ENCODE measurements at regions not wholly inside any gene's neighbourhood (a gene's known extent, or its start where the extent isn't known, plus 50 kb on each side); places are given as distances from the start of the nearest gene placed in this dataset.

- DNase-seq (no peak), ATAC-seq (no peak)
- no peak for TF ChIP-seq CTCF (IDR thresholded peaks at IDR 0.05 in 4 of 5, conservative IDR thresholded peaks at IDR 0.05 in 1 of 5)
- no peak for TF ChIP-seq POLR2A (IDR thresholded peaks at IDR 0.05)
These were observed 155.2 kb upstream of the PIRT start for GRCh38 chr17:10993126-10993525.

GRCh38 chr17:10992106-10992880 is 154.4 kb upstream of the PIRT start:
- in situ Hi-C loops (cut with MboI; ENCODE audit: low sequenced_read_pairs in 4 of 4) = loop anchor here in 2 of 4 donors (10.0 to 25.0 kb wide), 2 partner anchors 57 to 95 kb away; no protein-coding TSS in a partner anchor

More at GRCh38 chr17:10993126-10993525, 155.2 kb upstream of the PIRT start:
- intact Hi-C loops (cut with DNase I; ENCODE audit: low total_unique reads) = no loop called here
- H3K9me3 ChIP-seq = no peaks in the 10 kb centered on the region
- no peaks in the 10 kb centered on the region for H3K27me3 ChIP-seq
- in situ Hi-C loops (cut with MboI; ENCODE audit: low sequenced_read_pairs in 4 of 4) = loop anchor here in 2 of 4 donors (10.0 to 25.0 kb wide), 2 partner anchors 58 to 94 kb away; no protein-coding TSS in a partner anchor
- H3K27ac ChIP-seq = no peak overlapping the region
- H3K36me3 ChIP-seq = no peaks in the 10 kb centered on the region
- no peak overlapping the region for H3K4me3 ChIP-seq
- no peaks in the 10 kb centered on the region for H3K4me1 ChIP-seq

GRCh38 chr17:10987786-10988185 is 149.9 kb upstream of the PIRT start:
- H3K27me3 ChIP-seq = no peaks in the 10 kb centered on the region
- intact Hi-C loops (cut with DNase I; ENCODE audit: low total_unique reads) (no loop called here), in situ Hi-C loops (cut with MboI; ENCODE audit: low sequenced_read_pairs in 4 of 4) (loop anchor here in 1 of 4 donors (25.0 kb wide), 1 partner anchor 100 kb away; no protein-coding TSS in a partner anchor)
- no peak for DNase-seq
- no peak for ATAC-seq
- no peak overlapping the region for H3K27ac ChIP-seq
- no peak overlapping the region for H3K4me3 ChIP-seq
- H3K9me3 ChIP-seq = no peaks in the 10 kb centered on the region
- no peaks in the 10 kb centered on the region for H3K4me1 ChIP-seq
- no peaks in the 10 kb centered on the region for H3K36me3 ChIP-seq
- no peak for TF ChIP-seq POLR2A (IDR thresholded peaks at IDR 0.05)
- no peak for TF ChIP-seq CTCF (IDR thresholded peaks at IDR 0.05 in 4 of 5, conservative IDR thresholded peaks at IDR 0.05 in 1 of 5)

More at GRCh38 chr17:10992106-10992880, 154.4 kb upstream of the PIRT start:
- Histone ChIP-seq H3K4me3 (no peak overlapping the region), H3K36me3 (no peaks in the 10 kb centered on the region), H3K9me3 (no peaks in the 10 kb centered on the region), H3K27ac (no peak overlapping the region), H3K4me1 (no peaks in the 10 kb centered on the region), H3K27me3 (no peaks in the 10 kb centered on the region)
- no peak for ATAC-seq
- DNase-seq = no peak
- no peak for TF ChIP-seq POLR2A (IDR thresholded peaks at IDR 0.05)
- no peak for TF ChIP-seq CTCF (IDR thresholded peaks at IDR 0.05 in 4 of 5, conservative IDR thresholded peaks at IDR 0.05 in 1 of 5)
- intact Hi-C loops (cut with DNase I; ENCODE audit: low total_unique reads) = no loop called here

- DNase-seq (no peak), ATAC-seq (no peak)
- H3K27me3 ChIP-seq = no peaks in the 10 kb centered on the region
- in situ Hi-C loops (cut with MboI; ENCODE audit: low sequenced_read_pairs in 4 of 4) (loop anchor here in 1 of 4 donors (25.0 kb wide), 1 partner anchor 103 kb away; no protein-coding TSS in a partner anchor), intact Hi-C loops (cut with DNase I; ENCODE audit: low total_unique reads) (no loop called here)
- no peaks in the 10 kb centered on the region for H3K4me1 ChIP-seq
- no peaks in the 10 kb centered on the region for H3K9me3 ChIP-seq
- no peak overlapping the region for H3K4me3 ChIP-seq
- TF ChIP-seq POLR2A (IDR thresholded peaks at IDR 0.05) = no peak
- no peak for TF ChIP-seq CTCF (IDR thresholded peaks at IDR 0.05 in 4 of 5, conservative IDR thresholded peaks at IDR 0.05 in 1 of 5)
- no peak overlapping the region for H3K27ac ChIP-seq
- H3K36me3 ChIP-seq = no peaks in the 10 kb centered on the region
These were observed 146.3 kb upstream of the PIRT start for GRCh38 chr17:10984220-10984619.

Measured in gastrocnemius medialis (tissue), 4 donors.